ENCODE measurements at regions not wholly inside any gene's neighbourhood (a gene's known extent, or its start where the extent isn't known, plus 50 kb on each side); places are given as distances from the start of the nearest gene placed in this dataset.

GRCh38 chr21:18069875-18070274 is 174.8 kb upstream of the CHODL start:
- H3K4me3 ChIP-seq (ENCODE audit: low read depth, low read length) = no peak overlapping the region
- TF ChIP-seq, protein P1, sequence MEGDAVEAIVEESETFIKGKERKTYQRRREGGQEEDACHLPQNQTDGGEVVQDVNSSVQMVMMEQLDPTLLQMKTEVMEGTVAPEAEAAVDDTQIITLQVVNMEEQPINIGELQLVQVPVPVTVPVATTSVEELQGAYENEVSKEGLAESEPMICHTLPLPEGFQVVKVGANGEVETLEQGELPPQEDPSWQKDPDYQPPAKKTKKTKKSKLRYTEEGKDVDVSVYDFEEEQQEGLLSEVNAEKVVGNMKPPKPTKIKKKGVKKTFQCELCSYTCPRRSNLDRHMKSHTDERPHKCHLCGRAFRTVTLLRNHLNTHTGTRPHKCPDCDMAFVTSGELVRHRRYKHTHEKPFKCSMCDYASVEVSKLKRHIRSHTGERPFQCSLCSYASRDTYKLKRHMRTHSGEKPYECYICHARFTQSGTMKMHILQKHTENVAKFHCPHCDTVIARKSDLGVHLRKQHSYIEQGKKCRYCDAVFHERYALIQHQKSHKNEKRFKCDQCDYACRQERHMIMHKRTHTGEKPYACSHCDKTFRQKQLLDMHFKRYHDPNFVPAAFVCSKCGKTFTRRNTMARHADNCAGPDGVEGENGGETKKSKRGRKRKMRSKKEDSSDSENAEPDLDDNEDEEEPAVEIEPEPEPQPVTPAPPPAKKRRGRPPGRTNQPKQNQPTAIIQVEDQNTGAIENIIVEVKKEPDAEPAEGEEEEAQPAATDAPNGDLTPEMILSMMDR (IDR thresholded peaks at IDR 0.05; ENCODE audit: borderline replicate concordance, insufficient read depth, low read depth, low read length) = no peak

- TF ChIP-seq, protein P1 (IDR thresholded peaks at IDR 0.05; ENCODE audit: borderline replicate concordance, insufficient read depth, low read depth, low read length) = no peak
- no peak overlapping the region for H3K4me3 ChIP-seq (ENCODE audit: low read depth, low read length)
Observed at GRCh38 chr21:18060402-18060801, 184.2 kb upstream of the CHODL start.

- TF ChIP-seq, protein P1 (IDR thresholded peaks at IDR 0.05; ENCODE audit: borderline replicate concordance, insufficient read depth, low read depth, low read length) = no peak
- no peak overlapping the region for H3K4me3 ChIP-seq (ENCODE audit: low read depth, low read length)
Observed at GRCh38 chr21:18058731-18059398, 185.8 kb upstream of the CHODL start.

DNA sequence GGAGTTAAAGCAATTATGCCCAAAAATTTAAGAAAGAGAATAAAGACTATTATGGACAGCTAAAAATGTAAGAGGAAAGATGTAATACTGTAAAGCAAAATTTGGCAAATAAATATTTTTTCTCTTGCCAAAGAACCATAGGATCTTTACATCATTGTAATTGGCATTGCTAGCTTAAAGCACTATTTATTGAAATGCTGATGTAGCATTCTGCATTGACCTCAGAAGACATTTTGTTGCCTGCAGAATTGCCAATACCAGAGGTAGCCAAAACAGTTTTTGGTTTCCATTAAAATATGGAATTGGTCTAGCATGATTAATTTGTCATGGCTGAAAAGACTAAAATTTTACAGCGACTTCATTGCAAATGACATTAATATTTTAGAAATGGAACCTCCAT is 191.5 kb upstream of the CHODL start:
- TF ChIP-seq, protein P1 (IDR thresholded peaks at IDR 0.05; ENCODE audit: borderline replicate concordance, insufficient read depth, low read depth, low read length) = no peak
- H3K4me3 ChIP-seq (ENCODE audit: low read depth, low read length) = no peak overlapping the region

GRCh38 chr21:18049461-18049860 is 195.2 kb upstream of the CHODL start:
- no peak overlapping the region for H3K4me3 ChIP-seq (ENCODE audit: low read depth, low read length)
- TF ChIP-seq, protein P1 (IDR thresholded peaks at IDR 0.05; ENCODE audit: borderline replicate concordance, insufficient read depth, low read depth, low read length) = no peak

DNA sequence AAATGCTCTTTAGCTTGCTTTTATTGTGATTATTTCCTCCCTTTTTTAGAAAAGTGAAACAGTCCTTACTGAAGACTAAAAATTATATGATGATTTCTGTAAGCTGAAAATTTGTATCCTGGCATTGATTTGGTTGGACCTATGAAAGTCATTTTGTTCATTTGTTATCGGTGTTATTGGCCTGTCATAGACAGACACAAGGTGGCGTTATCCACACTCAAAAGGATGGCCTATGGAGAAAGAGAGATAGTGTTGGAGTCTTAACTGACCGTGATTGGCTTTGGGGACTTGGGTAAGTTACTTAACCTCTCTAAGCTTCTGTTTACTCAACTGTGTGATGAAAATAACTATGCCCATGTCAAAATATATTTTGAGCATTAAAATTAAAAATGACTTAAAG is 203.6 kb upstream of the CHODL start:
- TF ChIP-seq, protein P1 (IDR thresholded peaks at IDR 0.05; ENCODE audit: borderline replicate concordance, insufficient read depth, low read depth, low read length) = no peak
- no peak overlapping the region for H3K4me3 ChIP-seq (ENCODE audit: low read depth, low read length)

GRCh38 chr21:18030248-18030647 is 211.1 kb upstream of the C21orf91 start:
- TF ChIP-seq, protein P1 (IDR thresholded peaks at IDR 0.05; ENCODE audit: borderline replicate concordance, insufficient read depth, low read depth, low read length) = no peak
- H3K4me3 ChIP-seq (ENCODE audit: low read depth, low read length) = no peak overlapping the region

Data from GM12875 (cell line).